ENCODE measurements at regions not wholly inside any gene's neighbourhood (a gene's known extent, or its start where the extent isn't known, plus 50 kb on each side); places are given as distances from the start of the nearest gene placed in this dataset.

- H3K4me1 ChIP-seq, result peaks cover 17 to 22% of the 10 kb centered on the region in 2 donors
- H3K27ac ChIP-seq, result no peak overlapping the region
- no peak overlapping the region for H3K4me3 ChIP-seq (replicated peaks in 1 of 3)
- intact Hi-C loops (cut with DNase I), result no loop called here
- DNase-seq, result peak; percentile 60 to 67
- 36 to 38% methylated on average over 8 to 12 of the region's 12 CpGs for WGBS, 2 donors
- TF ChIP-seq POLR2A (IDR thresholded peaks at IDR 0.05), result no peak
- no peak for TF ChIP-seq CTCF (IDR thresholded peaks at IDR 0.05)
- no peaks in the 10 kb centered on the region for H3K9me3 ChIP-seq
- no peaks in the 10 kb centered on the region for H3K27me3 ChIP-seq
- H3K36me3 ChIP-seq, result no peaks in the 10 kb centered on the region
Measured at GRCh38 chr11:70721006-70721405, 322.7 kb downstream of the CTTN start.

GRCh38 chr11:70725278-70725677 lies 326.9 kb downstream of the CTTN start:
- 86 to 95% methylated on average over 10 of the region's 10 CpGs for WGBS, 2 donors
- Histone ChIP-seq H3K27ac (no peak overlapping the region), H3K4me3 (replicated peaks in 1 of 3) (no peak overlapping the region), H3K4me1 (peaks cover 14% of the 10 kb centered on the region in 2 donors), H3K36me3 (no peaks in the 10 kb centered on the region), H3K9me3 (no peaks in the 10 kb centered on the region), H3K27me3 (no peaks in the 10 kb centered on the region)
- intact Hi-C loops (cut with DNase I), result no loop called here
- DNase-seq, result no peak
- TF ChIP-seq POLR2A (IDR thresholded peaks at IDR 0.05), result no peak
- no peak for TF ChIP-seq CTCF (IDR thresholded peaks at IDR 0.05)

GRCh38 chr11:70725739-70726138 lies 327.4 kb downstream of the CTTN start:
- Histone ChIP-seq H3K27ac (no peak overlapping the region), H3K27me3 (no peaks in the 10 kb centered on the region), H3K9me3 (no peaks in the 10 kb centered on the region), H3K4me1 (peaks cover 9% of the 10 kb centered on the region in 2 donors), H3K36me3 (no peaks in the 10 kb centered on the region), H3K4me3 (replicated peaks in 1 of 3) (no peak overlapping the region)
- 56 to 77% methylated on average over 6 to 7 of the region's 7 CpGs for WGBS, 2 donors
- TF ChIP-seq CTCF (IDR thresholded peaks at IDR 0.05), result no peak
- TF ChIP-seq POLR2A (IDR thresholded peaks at IDR 0.05), result no peak
- no peak for DNase-seq
- intact Hi-C loops (cut with DNase I), result no loop called here

- Histone ChIP-seq H3K9me3 (no peaks in the 10 kb centered on the region), H3K27ac (no peak overlapping the region), H3K27me3 (no peaks in the 10 kb centered on the region), H3K4me3 (replicated peaks in 1 of 3) (no peak overlapping the region), H3K4me1 (no peaks in the 10 kb centered on the region), H3K36me3 (no peaks in the 10 kb centered on the region)
- 90 to 93% methylated on average over 5 of the region's 5 CpGs for WGBS, 2 donors
- intact Hi-C loops (cut with DNase I), result no loop called here
- DNase-seq, result no peak
- no peak for TF ChIP-seq POLR2A (IDR thresholded peaks at IDR 0.05)
Measured at GRCh38 chr11:70727021-70727420, 328.7 kb downstream of the CTTN start.

GRCh38 chr11:70727899-70728620 lies 329.7 kb downstream of the CTTN start:
- DNase-seq, result no peak
- 72 to 77% methylated on average over 15 of the region's 15 CpGs for WGBS, 2 donors
- intact Hi-C loops (cut with DNase I), result no loop called here
- H3K4me1 ChIP-seq, result no peaks in the 10 kb centered on the region
- H3K4me3 ChIP-seq (replicated peaks in 1 of 3), result no peak overlapping the region
- no peak overlapping the region for H3K27ac ChIP-seq
- no peaks in the 10 kb centered on the region for H3K27me3 ChIP-seq
- H3K9me3 ChIP-seq, result no peaks in the 10 kb centered on the region
- no peak for TF ChIP-seq POLR2A (IDR thresholded peaks at IDR 0.05)
- no peak for TF ChIP-seq CTCF (IDR thresholded peaks at IDR 0.05)
- no peaks in the 10 kb centered on the region for H3K36me3 ChIP-seq

All from thyroid gland (tissue), 4 donors.